ENCODE measurements at regions not wholly inside any gene's neighbourhood (a gene's known extent, or its start where the extent isn't known, plus 50 kb on each side); places are given as distances from the start of the nearest gene placed in this dataset.
A peak's percentile ranks its signal among the peaks of the same experiment; 100 is the strongest.

DNA sequence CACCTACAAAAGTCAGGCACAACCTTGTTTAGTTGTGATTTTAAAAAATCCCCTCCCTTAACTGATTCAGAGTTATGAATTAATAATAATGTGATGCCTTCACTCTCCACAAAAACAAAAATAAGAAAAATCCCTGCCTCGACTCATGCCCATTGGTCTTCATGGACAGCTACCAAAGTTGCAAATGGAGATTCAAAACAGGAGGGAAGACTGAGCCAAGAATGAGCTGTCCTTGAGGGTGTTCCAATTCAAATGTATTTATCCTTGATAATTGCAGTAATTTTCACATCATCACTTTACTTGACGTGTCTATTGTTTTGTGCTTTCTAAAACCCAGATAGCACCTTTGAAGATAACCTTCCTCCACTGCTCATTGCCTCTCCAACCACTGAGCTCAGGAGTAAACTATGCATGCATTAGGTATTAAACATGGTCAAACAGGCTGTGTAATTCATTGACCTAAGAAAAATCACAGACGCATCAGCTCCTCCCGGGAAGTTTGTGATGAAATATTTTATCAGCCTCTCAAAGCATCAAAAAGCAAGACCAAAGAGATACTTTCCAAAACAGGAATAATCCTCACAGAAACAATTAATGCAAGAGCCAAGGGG is 712.7 kb upstream of the IGFBP3 start:
- H2AFZ ChIP-seq (ENCODE audit: low read depth, low read length): no peak overlapping the region
- no peak overlapping the region for H3K4me3 ChIP-seq (ENCODE audit: insufficient read depth, low read depth, low read length)
- H3K27me3 ChIP-seq (ENCODE audit: insufficient read depth, low read length): no peaks in the 10 kb centered on the region
- H3K9me3 ChIP-seq (ENCODE audit: insufficient read depth, low read depth, low read length): no peaks in the 10 kb centered on the region
- no peak overlapping the region for H3K9ac ChIP-seq (ENCODE audit: low read length)
- TF ChIP-seq EZH2 (IDR thresholded peaks at IDR 0.05; ENCODE audit: insufficient read depth, low read length): no peak
- TF ChIP-seq, protein P1, sequence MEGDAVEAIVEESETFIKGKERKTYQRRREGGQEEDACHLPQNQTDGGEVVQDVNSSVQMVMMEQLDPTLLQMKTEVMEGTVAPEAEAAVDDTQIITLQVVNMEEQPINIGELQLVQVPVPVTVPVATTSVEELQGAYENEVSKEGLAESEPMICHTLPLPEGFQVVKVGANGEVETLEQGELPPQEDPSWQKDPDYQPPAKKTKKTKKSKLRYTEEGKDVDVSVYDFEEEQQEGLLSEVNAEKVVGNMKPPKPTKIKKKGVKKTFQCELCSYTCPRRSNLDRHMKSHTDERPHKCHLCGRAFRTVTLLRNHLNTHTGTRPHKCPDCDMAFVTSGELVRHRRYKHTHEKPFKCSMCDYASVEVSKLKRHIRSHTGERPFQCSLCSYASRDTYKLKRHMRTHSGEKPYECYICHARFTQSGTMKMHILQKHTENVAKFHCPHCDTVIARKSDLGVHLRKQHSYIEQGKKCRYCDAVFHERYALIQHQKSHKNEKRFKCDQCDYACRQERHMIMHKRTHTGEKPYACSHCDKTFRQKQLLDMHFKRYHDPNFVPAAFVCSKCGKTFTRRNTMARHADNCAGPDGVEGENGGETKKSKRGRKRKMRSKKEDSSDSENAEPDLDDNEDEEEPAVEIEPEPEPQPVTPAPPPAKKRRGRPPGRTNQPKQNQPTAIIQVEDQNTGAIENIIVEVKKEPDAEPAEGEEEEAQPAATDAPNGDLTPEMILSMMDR (IDR thresholded peaks at IDR 0.05; ENCODE audit: insufficient read depth, low read depth, low read length): no peak
- Mint-ChIP-seq H3K27ac (ENCODE audit: unreplicated experiment) (no peak overlapping the region), H3K27me3 (ENCODE audit: low read depth, unreplicated experiment) (no peaks in the 10 kb centered on the region), H3K36me3 (ENCODE audit: low read depth, unreplicated experiment) (no peaks in the 10 kb centered on the region), H3K4me1 (ENCODE audit: low read depth, unreplicated experiment) (peaks cover 23% of the 10 kb centered on the region), H3K4me3 (ENCODE audit: unreplicated experiment) (no peak overlapping the region), H3K9me3 (ENCODE audit: unreplicated experiment) (no peaks in the 10 kb centered on the region)
- no peaks in the 10 kb centered on the region for H3K36me3 ChIP-seq (ENCODE audit: insufficient read depth, low read length)
- H3K79me2 ChIP-seq (ENCODE audit: insufficient read depth, low read length): no peaks in the 10 kb centered on the region
- H3K27ac ChIP-seq (ENCODE audit: low read depth, low read length): no peak overlapping the region
- H3K4me1 ChIP-seq (ENCODE audit: insufficient read depth, low read length): no peaks in the 10 kb centered on the region
- no peaks in the 10 kb centered on the region for H4K20me1 ChIP-seq (ENCODE audit: insufficient read depth, low read length)
- no peak overlapping the region for H3K4me2 ChIP-seq (ENCODE audit: low read length)
- DNase-seq (ENCODE audit: low read depth) (no peak), FAIRE-seq (no peak)

DNA sequence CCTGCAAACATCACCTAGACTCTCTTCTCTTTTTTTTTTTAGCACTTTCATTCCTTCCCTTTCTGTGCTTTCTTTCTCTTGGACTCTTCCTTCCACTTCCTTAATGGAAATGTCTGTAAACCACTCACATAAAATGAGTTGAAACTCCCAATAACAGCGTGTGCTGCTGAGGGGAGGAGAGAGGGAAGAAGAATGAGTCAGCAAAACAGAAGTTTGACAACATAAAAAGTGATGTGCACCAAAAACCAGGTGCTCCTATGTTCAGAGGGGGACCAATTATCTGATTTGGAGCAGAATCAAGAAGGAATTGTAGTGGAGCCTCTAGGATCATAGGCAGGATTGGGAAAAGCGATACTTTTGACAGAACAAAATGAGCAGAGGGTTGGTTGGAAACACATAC is 712.1 kb upstream of the IGFBP3 start:
- H3K4me3 ChIP-seq (ENCODE audit: insufficient read depth, low read depth, low read length): no peak overlapping the region
- H3K4me1 ChIP-seq (ENCODE audit: insufficient read depth, low read length): no peaks in the 10 kb centered on the region
- no peaks in the 10 kb centered on the region for H3K27me3 Mint-ChIP-seq (ENCODE audit: low read depth, unreplicated experiment)
- H3K79me2 ChIP-seq (ENCODE audit: insufficient read depth, low read length): no peaks in the 10 kb centered on the region
- H3K27me3 ChIP-seq (ENCODE audit: insufficient read depth, low read length): no peaks in the 10 kb centered on the region
- H3K9me3 Mint-ChIP-seq (ENCODE audit: unreplicated experiment): no peaks in the 10 kb centered on the region
- no peaks in the 10 kb centered on the region for H4K20me1 ChIP-seq (ENCODE audit: insufficient read depth, low read length)
- H3K36me3 ChIP-seq (ENCODE audit: insufficient read depth, low read length): no peaks in the 10 kb centered on the region
- no peak overlapping the region for H3K4me3 Mint-ChIP-seq (ENCODE audit: unreplicated experiment)
- H3K9me3 ChIP-seq (ENCODE audit: insufficient read depth, low read depth, low read length): no peaks in the 10 kb centered on the region
- no peak for FAIRE-seq
- no peak overlapping the region for H3K4me2 ChIP-seq (ENCODE audit: low read length)
- no peak overlapping the region for H3K9ac ChIP-seq (ENCODE audit: low read length)
- H3K27ac Mint-ChIP-seq (ENCODE audit: unreplicated experiment): no peak overlapping the region
- TF ChIP-seq EZH2 (IDR thresholded peaks at IDR 0.05; ENCODE audit: insufficient read depth, low read length): no peak
- TF ChIP-seq, protein P1 (IDR thresholded peaks at IDR 0.05; ENCODE audit: insufficient read depth, low read depth, low read length): no peak
- H2AFZ ChIP-seq (ENCODE audit: low read depth, low read length): no peak overlapping the region
- H3K27ac ChIP-seq (ENCODE audit: low read depth, low read length): no peak overlapping the region
- no peaks in the 10 kb centered on the region for H3K36me3 Mint-ChIP-seq (ENCODE audit: low read depth, unreplicated experiment)
- no peak for DNase-seq (ENCODE audit: low read depth)
- H3K4me1 Mint-ChIP-seq (ENCODE audit: low read depth, unreplicated experiment): peaks cover 27% of the 10 kb centered on the region

DNA sequence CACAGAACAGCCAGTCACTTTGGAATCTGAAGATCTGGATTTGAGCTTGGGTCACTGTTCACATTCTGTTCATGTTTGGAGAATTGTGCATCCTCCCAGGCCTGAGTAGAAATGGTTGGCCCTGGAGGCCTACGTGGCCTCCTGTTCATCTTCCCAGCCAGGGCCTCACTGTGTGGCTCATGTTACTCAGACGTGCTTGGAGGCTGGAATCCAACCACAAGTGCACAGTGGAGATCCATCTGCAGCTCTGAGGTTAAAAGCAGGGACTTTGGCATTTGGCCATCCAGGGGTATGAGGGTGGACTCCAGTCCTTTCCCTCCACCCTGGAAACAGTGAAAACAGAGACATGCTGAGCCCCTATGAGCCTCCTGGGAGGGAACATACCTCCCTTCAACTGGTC is 709.0 kb upstream of the IGFBP3 start:
- Histone ChIP-seq H3K4me1 (ENCODE audit: insufficient read depth, low read length) (no peaks in the 10 kb centered on the region), H3K27me3 (ENCODE audit: insufficient read depth, low read length) (no peaks in the 10 kb centered on the region), H3K36me3 (ENCODE audit: insufficient read depth, low read length) (no peaks in the 10 kb centered on the region), H3K27ac (ENCODE audit: low read depth, low read length) (no peak overlapping the region), H4K20me1 (ENCODE audit: insufficient read depth, low read length) (no peaks in the 10 kb centered on the region), H3K4me3 (ENCODE audit: insufficient read depth, low read depth, low read length) (no peak overlapping the region), H3K9ac (ENCODE audit: low read length) (no peak overlapping the region), H2AFZ (ENCODE audit: low read depth, low read length) (peak overlapping the region; percentile 19), H3K9me3 (ENCODE audit: insufficient read depth, low read depth, low read length) (no peaks in the 10 kb centered on the region), H3K79me2 (ENCODE audit: insufficient read depth, low read length) (no peaks in the 10 kb centered on the region), H3K4me2 (ENCODE audit: low read length) (no peak overlapping the region)
- no peak for TF ChIP-seq EZH2 (IDR thresholded peaks at IDR 0.05; ENCODE audit: insufficient read depth, low read length)
- TF ChIP-seq, protein P1 (IDR thresholded peaks at IDR 0.05; ENCODE audit: insufficient read depth, low read depth, low read length): no peak
- Mint-ChIP-seq H3K4me1 (ENCODE audit: low read depth, unreplicated experiment) (peaks cover 44% of the 10 kb centered on the region), H3K27me3 (ENCODE audit: low read depth, unreplicated experiment) (no peaks in the 10 kb centered on the region), H3K36me3 (ENCODE audit: low read depth, unreplicated experiment) (no peaks in the 10 kb centered on the region), H3K27ac (ENCODE audit: unreplicated experiment) (peak overlapping the region; percentile 88), H3K4me3 (ENCODE audit: unreplicated experiment) (no peak overlapping the region), H3K9me3 (ENCODE audit: unreplicated experiment) (no peaks in the 10 kb centered on the region)
- no peak for FAIRE-seq
- DNase-seq (ENCODE audit: low read depth): peak; percentile 71
